ENCODE measurements at regions not wholly inside any gene's neighbourhood (a gene's known extent, or its start where the extent isn't known, plus 50 kb on each side); places are given as distances from the start of the nearest gene placed in this dataset.

DNA sequence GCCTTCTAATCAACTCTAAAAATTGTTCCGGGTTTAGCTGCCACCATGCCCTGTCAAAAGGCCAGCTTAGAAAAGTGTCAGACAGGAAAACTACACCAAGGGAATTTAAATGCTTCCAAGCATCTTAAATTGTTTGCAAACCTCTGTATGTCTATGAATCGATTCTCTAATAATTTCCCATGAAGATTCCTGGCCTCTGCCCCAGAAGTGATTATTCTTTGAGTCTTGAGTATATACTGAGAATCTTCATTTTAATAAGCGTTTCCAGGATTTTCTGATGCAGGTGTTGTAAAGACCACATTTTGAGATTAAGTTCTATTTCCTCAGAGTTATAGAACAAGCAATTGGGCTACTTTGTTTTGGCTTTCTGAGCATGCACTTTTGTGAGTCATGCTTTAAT lies 471.8 kb upstream of the JAG1 start:
- Histone ChIP-seq H3K4me1 (ENCODE audit: control insufficient read depth in 1 of 2, insufficient read depth in 2 of 2, low read length in 2 of 2) (no peaks in the 10 kb centered on the region), H4K20me1 (ENCODE audit: insufficient read depth) (no peaks in the 10 kb centered on the region), H3K4me2 (ENCODE audit: low read length) (no peak overlapping the region), H3K27ac (ENCODE audit: low read depth, low read length) (no peak overlapping the region), H2AFZ (ENCODE audit: low read depth, low read length, poor library complexity, severe bottlenecking) (no peak overlapping the region), H3K9ac (ENCODE audit: low read length) (no peak overlapping the region), H3K27me3 (ENCODE audit: insufficient read depth, low read length) (no peaks in the 10 kb centered on the region), H3K79me2 (ENCODE audit: insufficient read depth, low read length) (no peaks in the 10 kb centered on the region), H3K9me2 (ENCODE audit: insufficient read depth) (no peaks in the 10 kb centered on the region), H3K9me3 (ENCODE audit: control insufficient read depth in 1 of 2, insufficient read depth in 1 of 2, low read depth in 1 of 2, low read length in 2 of 2) (no peaks in the 10 kb centered on the region), H3K4me3 (replicated peaks in 1 of 2; ENCODE audit: low read depth in 1 of 2, low read length in 2 of 2) (no peak overlapping the region), H3K36me3 (ENCODE audit: control insufficient read depth in 1 of 2, insufficient read depth in 2 of 2, low read length in 2 of 2) (no peaks in the 10 kb centered on the region)
- ChIA-PET CTCF (no interaction called here), POLR2A (no interaction called here), RAD21 (ENCODE audit: low non-redundant PET in 1 of 2, low total read pairs in 2 of 2, uncharacterized antibody in 2 of 2, unreplicated experiment in 2 of 2) (no interaction called here)
- ATAC-seq = no peak
- intact Hi-C loops (cut with micrococcal nuclease) = no loop called here
- no peak for TF ChIP-seq SP1 (IDR thresholded peaks at IDR 0.05; ENCODE audit: low read depth)
- no peak for TF ChIP-seq JUND (IDR thresholded peaks at IDR 0.05)
- no TSS peak for BruUV-seq (replicated peaks)
- DNase-seq (ENCODE audit: low read depth, low spot score) = no peak

DNA sequence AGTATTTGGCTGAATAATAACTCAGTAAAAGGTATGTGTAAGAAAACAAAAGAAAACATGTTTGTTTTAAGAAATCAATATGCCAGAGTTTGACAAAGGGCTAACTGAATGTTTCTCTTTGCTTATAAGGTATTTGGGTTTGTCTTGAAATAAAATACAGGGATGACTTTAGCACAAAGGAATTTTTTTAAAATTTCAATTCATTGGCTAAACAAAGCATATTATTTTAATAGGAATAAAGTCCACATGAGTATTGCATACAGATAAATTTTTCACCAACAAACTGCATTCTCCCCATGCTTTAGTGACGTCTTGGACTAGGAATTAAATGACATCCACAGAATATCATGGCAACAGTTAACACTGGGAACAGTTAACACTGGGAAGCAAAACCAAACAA lies 480.0 kb upstream of the JAG1 start:
- DNase-seq (ENCODE audit: low read depth, low spot score) (no peak), ATAC-seq (no peak)
- no peaks in the 10 kb centered on the region for H3K36me3 ChIP-seq (ENCODE audit: control insufficient read depth in 1 of 2, insufficient read depth in 2 of 2, low read length in 2 of 2)
- BruUV-seq (replicated peaks) = no TSS peak
- no peaks in the 10 kb centered on the region for H3K9me3 ChIP-seq (ENCODE audit: control insufficient read depth in 1 of 2, insufficient read depth in 1 of 2, low read depth in 1 of 2, low read length in 2 of 2)
- no peak overlapping the region for H3K4me3 ChIP-seq (replicated peaks in 1 of 2; ENCODE audit: low read depth in 1 of 2, low read length in 2 of 2)
- no peak overlapping the region for H3K27ac ChIP-seq (ENCODE audit: low read depth, low read length)
- CTCF ChIA-PET = no interaction called here
- no peak overlapping the region for H3K4me2 ChIP-seq (ENCODE audit: low read length)
- H3K9me2 ChIP-seq (ENCODE audit: insufficient read depth) = no peaks in the 10 kb centered on the region
- RAD21 ChIA-PET (ENCODE audit: low non-redundant PET in 1 of 2, low total read pairs in 2 of 2, uncharacterized antibody in 2 of 2, unreplicated experiment in 2 of 2) = no interaction called here
- H3K9ac ChIP-seq (ENCODE audit: low read length) = no peak overlapping the region
- POLR2A ChIA-PET = no interaction called here
- H3K4me1 ChIP-seq (ENCODE audit: control insufficient read depth in 1 of 2, insufficient read depth in 2 of 2, low read length in 2 of 2) = no peaks in the 10 kb centered on the region
- no peak overlapping the region for H2AFZ ChIP-seq (ENCODE audit: low read depth, low read length, poor library complexity, severe bottlenecking)
- H3K79me2 ChIP-seq (ENCODE audit: insufficient read depth, low read length) = no peaks in the 10 kb centered on the region
- intact Hi-C loops (cut with micrococcal nuclease) = no loop called here
- TF ChIP-seq ZNF274 (IDR thresholded peaks at IDR 0.05; ENCODE audit: low read depth, low read length) (no peak), SRF (IDR thresholded peaks at IDR 0.05; ENCODE audit: low read depth) (no peak), ZFX (IDR thresholded peaks at IDR 0.05) (no peak), EZH2 (IDR thresholded peaks at IDR 0.05) (no peak), RAD21 (IDR thresholded peaks at IDR 0.05; ENCODE audit: low read depth) (no peak)
- TF ChIP-seq, protein P1, sequence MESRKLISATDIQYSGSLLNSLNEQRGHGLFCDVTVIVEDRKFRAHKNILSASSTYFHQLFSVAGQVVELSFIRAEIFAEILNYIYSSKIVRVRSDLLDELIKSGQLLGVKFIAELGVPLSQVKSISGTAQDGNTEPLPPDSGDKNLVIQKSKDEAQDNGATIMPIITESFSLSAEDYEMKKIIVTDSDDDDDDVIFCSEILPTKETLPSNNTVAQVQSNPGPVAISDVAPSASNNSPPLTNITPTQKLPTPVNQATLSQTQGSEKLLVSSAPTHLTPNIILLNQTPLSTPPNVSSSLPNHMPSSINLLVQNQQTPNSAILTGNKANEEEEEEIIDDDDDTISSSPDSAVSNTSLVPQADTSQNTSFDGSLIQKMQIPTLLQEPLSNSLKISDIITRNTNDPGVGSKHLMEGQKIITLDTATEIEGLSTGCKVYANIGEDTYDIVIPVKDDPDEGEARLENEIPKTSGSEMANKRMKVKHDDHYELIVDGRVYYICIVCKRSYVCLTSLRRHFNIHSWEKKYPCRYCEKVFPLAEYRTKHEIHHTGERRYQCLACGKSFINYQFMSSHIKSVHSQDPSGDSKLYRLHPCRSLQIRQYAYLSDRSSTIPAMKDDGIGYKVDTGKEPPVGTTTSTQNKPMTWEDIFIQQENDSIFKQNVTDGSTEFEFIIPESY (IDR thresholded peaks at IDR 0.05; ENCODE audit: extremely low read depth, insufficient replicate concordance, low read length) = no peak
- TF ChIP-seq, protein P2, sequence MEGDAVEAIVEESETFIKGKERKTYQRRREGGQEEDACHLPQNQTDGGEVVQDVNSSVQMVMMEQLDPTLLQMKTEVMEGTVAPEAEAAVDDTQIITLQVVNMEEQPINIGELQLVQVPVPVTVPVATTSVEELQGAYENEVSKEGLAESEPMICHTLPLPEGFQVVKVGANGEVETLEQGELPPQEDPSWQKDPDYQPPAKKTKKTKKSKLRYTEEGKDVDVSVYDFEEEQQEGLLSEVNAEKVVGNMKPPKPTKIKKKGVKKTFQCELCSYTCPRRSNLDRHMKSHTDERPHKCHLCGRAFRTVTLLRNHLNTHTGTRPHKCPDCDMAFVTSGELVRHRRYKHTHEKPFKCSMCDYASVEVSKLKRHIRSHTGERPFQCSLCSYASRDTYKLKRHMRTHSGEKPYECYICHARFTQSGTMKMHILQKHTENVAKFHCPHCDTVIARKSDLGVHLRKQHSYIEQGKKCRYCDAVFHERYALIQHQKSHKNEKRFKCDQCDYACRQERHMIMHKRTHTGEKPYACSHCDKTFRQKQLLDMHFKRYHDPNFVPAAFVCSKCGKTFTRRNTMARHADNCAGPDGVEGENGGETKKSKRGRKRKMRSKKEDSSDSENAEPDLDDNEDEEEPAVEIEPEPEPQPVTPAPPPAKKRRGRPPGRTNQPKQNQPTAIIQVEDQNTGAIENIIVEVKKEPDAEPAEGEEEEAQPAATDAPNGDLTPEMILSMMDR (IDR thresholded peaks at IDR 0.05 in 2 of 3, conservative IDR thresholded peaks at IDR 0.05 in 1 of 3; ENCODE audit: borderline replicate concordance in 1 of 3, insufficient read depth in 1 of 3, low read depth in 2 of 3, low read length in 2 of 3) = no peak
- no peaks in the 10 kb centered on the region for H3K27me3 ChIP-seq (ENCODE audit: insufficient read depth, low read length)
- no peaks in the 10 kb centered on the region for H4K20me1 ChIP-seq (ENCODE audit: insufficient read depth)
